ENCODE measurements at regions not wholly inside any gene's neighbourhood (a gene's known extent, or its start where the extent isn't known, plus 50 kb on each side); places are given as distances from the start of the nearest gene placed in this dataset.

- TF ChIP-seq CTCF (IDR thresholded peaks at IDR 0.05) = no peak
- Histone ChIP-seq H3K27me3 (no peaks in the 10 kb centered on the region), H3K27ac (no peak overlapping the region), H3K36me3 (no peaks in the 10 kb centered on the region), H3K4me3 (no peak overlapping the region), H3K9me3 (peaks cover 0 to 13% of the 10 kb centered on the region in 2 donors), H3K4me1 (no peaks in the 10 kb centered on the region)
- intact Hi-C loops (cut with DNase I) = no loop called here
- no peak for DNase-seq (ENCODE audit: low spot score in 2 of 2)
These were observed 835.8 kb upstream of the ALCAM start for GRCh38 chr3:104530934-104531333.

DNA sequence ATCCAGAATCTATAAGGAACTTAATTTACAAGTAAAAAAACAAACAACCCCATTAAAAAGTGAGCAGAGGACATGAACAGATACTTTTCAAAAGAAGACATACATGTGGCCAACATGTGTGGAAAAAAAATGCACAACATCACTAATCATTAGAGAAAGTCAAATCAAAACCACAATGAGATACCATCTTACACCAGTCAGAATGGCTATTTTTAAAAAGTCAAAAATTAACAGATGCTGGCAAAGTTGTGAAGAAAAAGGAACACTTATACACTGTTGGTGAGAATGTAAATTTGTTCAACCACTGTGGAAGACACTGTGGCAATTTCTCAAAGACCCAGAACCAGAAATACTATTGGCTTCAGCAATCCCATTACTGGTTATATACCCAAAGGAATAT is 830.0 kb upstream of the ALCAM start:
- H3K27ac ChIP-seq = no peak overlapping the region
- no peak for DNase-seq (ENCODE audit: low spot score in 2 of 2)
- H3K36me3 ChIP-seq = no peaks in the 10 kb centered on the region
- H3K4me1 ChIP-seq = no peaks in the 10 kb centered on the region
- intact Hi-C loops (cut with DNase I) = no loop called here
- TF ChIP-seq CTCF (IDR thresholded peaks at IDR 0.05) = no peak
- H3K4me3 ChIP-seq = no peak overlapping the region
- peaks cover 0 to 17% of the 10 kb centered on the region in 2 donors for H3K9me3 ChIP-seq
- H3K27me3 ChIP-seq = no peaks in the 10 kb centered on the region

GRCh38 chr3:104537323-104537722 is 829.4 kb upstream of the ALCAM start:
- Histone ChIP-seq H3K27me3 (no peaks in the 10 kb centered on the region), H3K9me3 (peaks cover 0 to 12% of the 10 kb centered on the region in 2 donors), H3K4me3 (no peak overlapping the region), H3K36me3 (no peaks in the 10 kb centered on the region), H3K27ac (no peak overlapping the region), H3K4me1 (no peaks in the 10 kb centered on the region)
- intact Hi-C loops (cut with DNase I) = no loop called here
- DNase-seq (ENCODE audit: low spot score in 2 of 2) = no peak
- no peak for TF ChIP-seq CTCF (IDR thresholded peaks at IDR 0.05)

DNA sequence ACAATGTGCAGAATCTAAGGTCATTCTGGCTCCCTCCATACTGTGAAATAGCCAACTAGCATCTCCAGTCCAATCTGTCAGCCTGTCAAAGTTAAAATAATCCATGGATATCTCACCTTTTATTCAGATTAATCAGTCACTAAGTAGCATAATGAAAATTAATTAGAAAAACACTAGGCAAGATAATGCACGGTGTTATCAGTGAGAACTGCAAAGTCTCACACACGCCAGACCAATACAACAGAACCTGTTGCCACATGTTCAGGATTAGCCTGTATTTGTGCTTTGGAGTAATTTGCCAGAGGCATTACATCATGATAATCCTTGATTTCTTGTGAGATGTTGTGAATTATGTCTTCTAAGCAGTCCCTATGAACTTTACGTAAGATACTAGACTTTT is 820.4 kb upstream of the ALCAM start:
- intact Hi-C loops (cut with DNase I) = no loop called here
- no peak for TF ChIP-seq CTCF (IDR thresholded peaks at IDR 0.05)

DNA sequence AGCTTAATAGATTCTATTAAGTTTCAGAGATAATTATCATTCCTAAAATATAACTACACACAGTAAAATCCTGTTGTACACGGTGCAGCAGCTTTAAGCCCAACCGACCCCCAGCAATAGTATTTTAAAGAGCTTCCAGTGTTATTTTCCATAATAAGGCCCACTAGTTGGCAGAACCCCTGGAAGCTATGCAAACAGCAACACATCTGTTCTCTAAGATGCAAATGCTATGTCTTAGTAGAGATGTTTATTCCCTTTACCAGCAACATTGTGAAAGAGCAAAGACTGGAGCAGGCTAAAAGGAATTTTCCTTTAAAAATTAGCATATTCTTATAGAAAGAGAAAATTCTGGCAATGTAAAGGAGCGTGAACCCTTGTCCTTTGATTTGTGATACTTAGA is 819.7 kb upstream of the ALCAM start:
- TF ChIP-seq CTCF (IDR thresholded peaks at IDR 0.05) = no peak
- DNase-seq (ENCODE audit: low spot score in 2 of 2) = no peak
- H3K27me3 ChIP-seq = no peaks in the 10 kb centered on the region

More for the DNA sequence above, 820.4 kb upstream of the ALCAM start:
- no peaks in the 10 kb centered on the region for H3K27me3 ChIP-seq
- no peak overlapping the region for H3K27ac ChIP-seq
- no peaks in the 10 kb centered on the region for H3K36me3 ChIP-seq
- DNase-seq (ENCODE audit: low spot score in 2 of 2) = no peak
- no peaks in the 10 kb centered on the region for H3K9me3 ChIP-seq
- peaks cover 3 to 20% of the 10 kb centered on the region in 2 donors for H3K4me1 ChIP-seq
- H3K4me3 ChIP-seq = no peak overlapping the region

DNA sequence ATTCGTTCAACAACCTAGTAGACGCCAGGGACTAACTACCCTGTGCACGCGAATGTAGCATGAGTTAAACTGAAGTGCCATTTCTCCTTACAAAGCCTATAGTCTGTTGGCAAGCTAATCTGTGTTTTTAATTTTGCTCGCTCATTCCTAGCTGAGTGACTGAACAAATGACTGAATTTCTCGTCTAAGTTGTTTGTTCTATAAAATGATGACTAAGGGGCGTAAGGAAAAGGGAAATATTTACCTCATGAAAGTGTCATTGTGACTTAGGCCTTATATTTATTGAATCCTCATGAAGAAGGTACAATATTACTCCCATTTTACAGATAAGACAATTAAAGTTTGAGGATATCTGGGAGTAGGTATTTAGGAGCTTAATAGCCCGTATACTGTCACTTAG is 818.3 kb upstream of the ALCAM start:
- intact Hi-C loops (cut with DNase I) = no loop called here
- Histone ChIP-seq H3K9me3 (no peaks in the 10 kb centered on the region), H3K36me3 (no peaks in the 10 kb centered on the region), H3K4me3 (no peak overlapping the region), H3K27ac (peak overlapping the region; percentile 60 to 72), H3K27me3 (no peaks in the 10 kb centered on the region), H3K4me1 (peaks cover 3 to 20% of the 10 kb centered on the region in 2 donors)
- no peak for DNase-seq (ENCODE audit: low spot score in 2 of 2)
- no peak for TF ChIP-seq CTCF (IDR thresholded peaks at IDR 0.05)

More for the DNA sequence above, 819.7 kb upstream of the ALCAM start:
- H3K9me3 ChIP-seq = no peaks in the 10 kb centered on the region
- no peak overlapping the region for H3K4me3 ChIP-seq
- H3K4me1 ChIP-seq = peaks cover 3 to 20% of the 10 kb centered on the region in 2 donors
- intact Hi-C loops (cut with DNase I) = no loop called here
- peak overlapping the region in 1 of 2 donors; percentile 8 for H3K27ac ChIP-seq
- no peaks in the 10 kb centered on the region for H3K36me3 ChIP-seq

Data from ascending aorta (tissue), 2 donors.